Body of pancreas (tissue), 4 donors: ENCODE measurements at regions not wholly inside any gene's neighbourhood (a gene's known extent, or its start where the extent isn't known, plus 50 kb on each side); places are given as distances from the start of the nearest gene placed in this dataset.
A peak's percentile ranks its signal among the peaks of the same experiment; 100 is the strongest.

Experiments
- ATAC-seq: fragments of 150-250 bp; one replicate; pipeline ENCODE4 v1.9.1; 2016
- DNase-seq, 4 donors: peaks; one replicate each; pipeline ENCODE4 v3.0.0-alpha.2; 2019
- H3K27ac ChIP-seq, 4 donors: fragments of 200-600 bp; sonication (generic); 1 replicate in 3 of 4; 2 replicates in 1 of 4; pipeline versions ENCODE4 v1.5.1 to v1.6.1; 2016 to 2019; ENCODE audit warnings: mild to moderate bottlenecking in 1 of 4, mixed read lengths in 1 of 4, moderate library complexity in 1 of 4
- H3K27me3 ChIP-seq, 2 donors: fragments of 200-600 bp; sonication (generic); one replicate each; pipeline ENCODE4 v1.6.0; 2016; ENCODE audit warnings: mild to moderate bottlenecking in 1 of 2
- H3K36me3 ChIP-seq, 2 donors: fragments of 200-600 bp; sonication (generic); replicated peaks in 1 of 2; 2 replicates each; pipeline ENCODE4 v1.5.1; 2016; ENCODE audit warnings: low read depth in 2 of 2; ENCODE audit not compliant: insufficient read depth in 1 of 2
- H3K4me1 ChIP-seq: fragments of 200-600 bp; sonication (generic); one replicate; pipeline ENCODE4 v1.6.0; 2016
- H3K4me3 ChIP-seq, 2 donors: fragments of 200-600 bp; sonication (generic); 1 replicate in 1 of 2; 2 replicates in 1 of 2; pipeline ENCODE4 v1.5.1; 2016 to 2019
- H3K9me3 ChIP-seq, 3 donors: fragments of 200-600 bp; sonication (generic); 1 replicate in 2 of 3; 2 replicates in 1 of 3; pipeline ENCODE4 v1.5.1; 2016
- CTCF ChIP-seq, 7 experiments: fragments of 450-650 bp in 4 of 7; fragments of 200-600 bp in 3 of 7; sonication (generic) in 3 of 7; IDR thresholded peaks; one replicate each; pipeline ENCODE4 v1.5.1; 2016 to 2019; ENCODE audit warnings: antibody characterized with exemption in 7 of 7
- POLR2A ChIP-seq, 3 donors: fragments of 450-650 bp; IDR thresholded peaks; one replicate each; pipeline ENCODE4 v1.6.1; 2016; ENCODE audit warnings: antibody characterized with exemption in 3 of 3, mild to moderate bottlenecking in 2 of 3
- WGBS, 2 donors: methylation state at CpG; one replicate each; pipeline ENCODE4 v1.1.5; 2017; 5-methylcytosine and 5-hydroxymethylcytosine counted together
- intact Hi-C: fragments of 100-400 bp; cut with DNase I; formaldehyde crosslinking; loops from one replicate; pipeline ENCODE4 v1.15.1; 2023

- WGBS, 2 donors = 65 to 68% methylated on average over 7 of the region's 7 CpGs
- TF ChIP-seq CTCF (IDR thresholded peaks at IDR 0.05) = no peak
- no peak for TF ChIP-seq POLR2A (IDR thresholded peaks at IDR 0.05)
- no peak for ATAC-seq
These were observed 573.3 kb upstream of the NCAM2 start for GRCh38 chr21:20424943-20425342.

DNA sequence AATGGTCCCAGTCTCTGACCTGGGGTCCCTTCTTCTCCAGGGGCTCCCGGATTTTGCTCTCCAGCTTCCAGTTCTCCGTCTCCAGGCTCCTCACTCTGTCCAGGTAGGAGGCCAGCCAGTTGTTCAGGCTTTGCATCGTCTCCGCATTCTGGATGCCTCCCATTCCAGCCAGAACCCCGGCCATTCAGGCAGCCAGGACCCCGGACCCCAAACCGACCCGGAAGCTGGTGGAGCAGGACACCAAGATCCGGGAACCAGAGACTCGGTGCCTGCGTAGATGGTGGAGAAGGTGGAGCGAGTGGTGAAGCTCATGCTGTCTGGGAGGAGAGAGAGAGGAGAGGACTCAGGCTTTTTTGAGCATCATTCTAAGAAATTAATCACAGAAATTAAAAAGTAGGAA lies 572.4 kb upstream of the NCAM2 start:
- H3K36me3 ChIP-seq = no peaks in the 10 kb centered on the region
- no peaks in the 10 kb centered on the region for H3K4me1 ChIP-seq
- TF ChIP-seq POLR2A (IDR thresholded peaks at IDR 0.05) (no peak), CTCF (IDR thresholded peaks at IDR 0.05) (no peak)
- no peak for ATAC-seq
- H3K27ac ChIP-seq = no peak overlapping the region
- no peak overlapping the region for H3K4me3 ChIP-seq
- H3K9me3 ChIP-seq = no peaks in the 10 kb centered on the region
- DNase-seq = no peak
- 77 to 80% methylated on average over 9 to 12 of the region's 12 CpGs for WGBS, 2 donors
- intact Hi-C loops = no loop called here
- H3K27me3 ChIP-seq = no peaks in the 10 kb centered on the region

More at GRCh38 chr21:20424943-20425342, 573.3 kb upstream of the NCAM2 start:
- H3K36me3 ChIP-seq = no peaks in the 10 kb centered on the region
- H3K4me1 ChIP-seq = no peaks in the 10 kb centered on the region
- no peak overlapping the region for H3K4me3 ChIP-seq
- intact Hi-C loops = no loop called here
- H3K27ac ChIP-seq = no peak overlapping the region
- no peak for DNase-seq
- H3K27me3 ChIP-seq = no peaks in the 10 kb centered on the region
- no peaks in the 10 kb centered on the region for H3K9me3 ChIP-seq

GRCh38 chr21:20440338-20440737 lies 557.9 kb upstream of the NCAM2 start:
- Histone ChIP-seq H3K27ac (no peak overlapping the region), H3K9me3 (no peaks in the 10 kb centered on the region), H3K4me3 (no peak overlapping the region), H3K36me3 (no peaks in the 10 kb centered on the region), H3K4me1 (no peaks in the 10 kb centered on the region), H3K27me3 (no peaks in the 10 kb centered on the region)
- intact Hi-C loops = no loop called here
- 72 to 75% methylated on average over 5 of the region's 5 CpGs for WGBS, 2 donors
- TF ChIP-seq POLR2A (IDR thresholded peaks at IDR 0.05) = no peak
- no peak for ATAC-seq
- DNase-seq = no peak

DNA sequence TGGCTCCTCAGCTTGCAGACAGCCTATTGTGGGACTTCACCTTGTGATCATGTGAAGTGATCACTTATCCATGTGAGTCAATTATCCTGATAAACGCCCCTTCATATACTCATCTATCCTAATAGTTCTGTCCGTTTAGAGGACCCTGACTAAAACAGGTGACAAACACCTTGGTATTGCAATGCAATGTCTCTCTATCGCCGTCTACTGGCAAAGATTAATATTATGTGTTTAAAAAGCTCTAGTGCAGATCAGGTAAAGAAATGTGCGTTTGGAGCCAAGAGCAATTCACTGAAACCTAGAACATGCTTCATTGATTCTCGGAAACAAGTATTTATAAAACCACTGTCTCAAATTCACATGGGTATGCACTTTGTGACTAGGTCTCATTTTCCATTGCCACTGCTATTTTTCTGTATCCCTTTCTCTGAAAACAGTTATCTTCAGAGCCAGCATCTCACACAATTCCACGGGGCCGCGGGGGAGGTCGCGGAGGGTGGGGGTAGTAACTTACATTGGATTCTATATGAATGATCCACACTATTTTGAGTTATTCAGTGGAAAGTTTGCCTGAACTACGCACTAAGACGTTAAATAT lies 554.6 kb upstream of the NCAM2 start:
- intact Hi-C loops = no loop called here
- 45 to 51% methylated on average over 13 of the region's 13 CpGs for WGBS, 2 donors
- no peak for TF ChIP-seq POLR2A (IDR thresholded peaks at IDR 0.05)
- TF ChIP-seq CTCF (IDR thresholded peaks at IDR 0.05) = peak; percentile 22 to 58 (median 53)
- no peak for DNase-seq
- H3K4me3 ChIP-seq = no peak overlapping the region
- H3K27me3 ChIP-seq = no peaks in the 10 kb centered on the region
- H3K4me1 ChIP-seq = no peaks in the 10 kb centered on the region
- no peak overlapping the region for H3K27ac ChIP-seq
- H3K36me3 ChIP-seq = no peaks in the 10 kb centered on the region
- no peaks in the 10 kb centered on the region for H3K9me3 ChIP-seq
- ATAC-seq = peak; percentile 47

DNA sequence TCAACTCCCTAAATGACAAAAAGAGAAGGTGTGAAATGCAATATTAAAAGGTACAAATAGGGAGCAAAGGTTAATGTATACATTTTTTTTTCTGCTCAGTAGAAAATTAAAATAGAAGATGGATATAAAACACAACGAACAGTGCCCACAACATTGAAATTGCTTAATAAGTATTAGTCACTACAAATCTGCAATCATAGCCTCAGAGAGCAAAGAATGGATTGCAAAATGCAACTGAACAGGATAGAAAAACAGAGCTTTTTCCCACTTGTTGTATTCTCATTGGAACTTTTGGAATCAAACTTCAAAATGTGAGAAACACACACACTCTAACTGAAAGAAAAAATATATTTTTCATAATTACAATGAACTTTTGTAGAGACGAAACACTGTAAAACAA lies 552.2 kb upstream of the NCAM2 start:
- 28 to 31% methylated on average over 2 of the region's 2 CpGs for whole genome bisulfite sequencing, 2 donors
- Histone ChIP-seq H3K4me1 (no peaks in the 10 kb centered on the region), H3K36me3 (no peaks in the 10 kb centered on the region), H3K27me3 (no peaks in the 10 kb centered on the region), H3K9me3 (no peaks in the 10 kb centered on the region), H3K4me3 (no peak overlapping the region), H3K27ac (no peak overlapping the region)
- ATAC-seq = no peak
- no peak for TF ChIP-seq POLR2A (IDR thresholded peaks at IDR 0.05)
- no peak for TF ChIP-seq CTCF (IDR thresholded peaks at IDR 0.05)
- intact Hi-C loops = no loop called here
- DNase-seq = no peak
